Breast epithelium (tissue), 4 donors: ENCODE measurements at regions not wholly inside any gene's neighbourhood (a gene's known extent, or its start where the extent isn't known, plus 50 kb on each side); places are given as distances from the start of the nearest gene placed in this dataset.

Experiments
- DNase-seq, 2 donors: peaks; one replicate each; pipeline ENCODE4 v3.0.0-alpha.2; 2019; ENCODE audit warnings: low spot score in 2 of 2
- H3K27ac ChIP-seq, 2 donors: fragments of 200-600 bp; sonication (generic) in 1 of 2; one replicate each; pipeline ENCODE4 v1.5.1; 2016 to 2019; ENCODE audit warnings: mild to moderate bottlenecking in 1 of 2
- H3K27me3 ChIP-seq, 2 donors: fragments of 200-600 bp; sonication (generic) in 1 of 2; one replicate each; pipeline versions ENCODE4 v1.5.1 to v1.6.0; 2017 to 2019; ENCODE audit warnings: control low read depth in 1 of 2, mild to moderate bottlenecking in 1 of 2
- H3K36me3 ChIP-seq: fragments of 200-600 bp; one replicate; pipeline ENCODE4 v1.5.1; 2019
- H3K4me1 ChIP-seq, 2 donors: fragments of 200-600 bp; sonication (generic); one replicate each; pipeline ENCODE4 v1.5.1; 2016 to 2019; ENCODE audit warnings: control low read depth in 1 of 2
- H3K4me3 ChIP-seq, 3 donors: fragments of 200-600 bp; sonication (generic); 1 replicate in 2 of 3; 2 replicates in 1 of 3; pipeline ENCODE4 v1.5.1; 2016 to 2019; ENCODE audit warnings: mild to moderate bottlenecking in 3 of 3, moderate library complexity in 2 of 3
- H3K9me3 ChIP-seq, 2 donors: fragments of 200-600 bp; sonication (generic) in 1 of 2; one replicate each; pipeline ENCODE4 v1.5.1; 2016 to 2019; ENCODE audit warnings: control low read depth in 1 of 2
- POLR2A ChIP-seq: fragments of 450-650 bp; IDR thresholded peaks from one replicate; pipeline ENCODE4 v1.6.1; 2016; ENCODE audit warnings: antibody characterized with exemption, mild to moderate bottlenecking, moderate library complexity
- POLR2AphosphoS5 ChIP-seq, 3 donors: sonication (generic); formaldehyde crosslinking; IDR thresholded peaks; one replicate each; pipeline ENCODE4 v1.6.1; 2017; ENCODE audit warnings: antibody characterized with exemption in 3 of 3
- intact Hi-C: fragments of 100-400 bp; cut with DNase I; formaldehyde crosslinking; loops from one replicate; pipeline ENCODE4 v1.15.1; 2023; ENCODE audit warnings: low total_unique reads
- TF ChIP-seq, protein P1 (sequence below), 3 donors: fragments of 450-650 bp; IDR thresholded peaks; one replicate each; pipeline ENCODE4 v1.5.1; 2016 to 2017; ENCODE audit warnings: antibody characterized with exemption in 3 of 3, mild to moderate bottlenecking in 3 of 3, moderate library complexity in 3 of 3

DNA sequence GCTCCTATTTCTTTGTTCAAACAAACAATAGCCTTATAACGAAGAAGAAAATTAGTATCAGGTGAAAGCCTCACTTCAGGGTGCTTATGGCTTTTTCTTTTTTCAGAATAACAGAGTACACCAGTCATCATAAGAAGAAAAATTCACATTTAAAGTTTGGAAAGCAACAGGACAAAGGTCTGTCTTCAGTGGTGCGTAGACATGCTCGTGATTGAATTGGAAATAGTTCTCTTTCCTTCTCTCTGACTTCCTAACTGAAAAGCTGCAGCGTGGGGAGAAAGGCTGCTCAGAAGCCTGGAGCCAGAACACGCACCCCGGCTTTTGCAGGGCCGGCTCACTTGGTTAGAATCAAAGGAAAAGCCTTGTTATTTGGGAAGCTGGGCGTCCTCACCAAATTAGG lies 127.6 kb upstream of the ZNF516 start:
- Histone ChIP-seq H3K27ac (no peak overlapping the region), H3K4me3 (no peak overlapping the region), H3K4me1 (no peaks in the 10 kb centered on the region), H3K36me3 (no peaks in the 10 kb centered on the region), H3K27me3 (no peaks in the 10 kb centered on the region), H3K9me3 (peaks cover 0 to 3% of the 10 kb centered on the region in 2 donors)
- intact Hi-C loops: no loop called here
- DNase-seq: no peak
- TF ChIP-seq POLR2AphosphoS5 (IDR thresholded peaks at IDR 0.05) (no peak), POLR2A (no peak)
- TF ChIP-seq, protein P1, sequence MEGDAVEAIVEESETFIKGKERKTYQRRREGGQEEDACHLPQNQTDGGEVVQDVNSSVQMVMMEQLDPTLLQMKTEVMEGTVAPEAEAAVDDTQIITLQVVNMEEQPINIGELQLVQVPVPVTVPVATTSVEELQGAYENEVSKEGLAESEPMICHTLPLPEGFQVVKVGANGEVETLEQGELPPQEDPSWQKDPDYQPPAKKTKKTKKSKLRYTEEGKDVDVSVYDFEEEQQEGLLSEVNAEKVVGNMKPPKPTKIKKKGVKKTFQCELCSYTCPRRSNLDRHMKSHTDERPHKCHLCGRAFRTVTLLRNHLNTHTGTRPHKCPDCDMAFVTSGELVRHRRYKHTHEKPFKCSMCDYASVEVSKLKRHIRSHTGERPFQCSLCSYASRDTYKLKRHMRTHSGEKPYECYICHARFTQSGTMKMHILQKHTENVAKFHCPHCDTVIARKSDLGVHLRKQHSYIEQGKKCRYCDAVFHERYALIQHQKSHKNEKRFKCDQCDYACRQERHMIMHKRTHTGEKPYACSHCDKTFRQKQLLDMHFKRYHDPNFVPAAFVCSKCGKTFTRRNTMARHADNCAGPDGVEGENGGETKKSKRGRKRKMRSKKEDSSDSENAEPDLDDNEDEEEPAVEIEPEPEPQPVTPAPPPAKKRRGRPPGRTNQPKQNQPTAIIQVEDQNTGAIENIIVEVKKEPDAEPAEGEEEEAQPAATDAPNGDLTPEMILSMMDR (IDR thresholded peaks at IDR 0.05): no peak

DNA sequence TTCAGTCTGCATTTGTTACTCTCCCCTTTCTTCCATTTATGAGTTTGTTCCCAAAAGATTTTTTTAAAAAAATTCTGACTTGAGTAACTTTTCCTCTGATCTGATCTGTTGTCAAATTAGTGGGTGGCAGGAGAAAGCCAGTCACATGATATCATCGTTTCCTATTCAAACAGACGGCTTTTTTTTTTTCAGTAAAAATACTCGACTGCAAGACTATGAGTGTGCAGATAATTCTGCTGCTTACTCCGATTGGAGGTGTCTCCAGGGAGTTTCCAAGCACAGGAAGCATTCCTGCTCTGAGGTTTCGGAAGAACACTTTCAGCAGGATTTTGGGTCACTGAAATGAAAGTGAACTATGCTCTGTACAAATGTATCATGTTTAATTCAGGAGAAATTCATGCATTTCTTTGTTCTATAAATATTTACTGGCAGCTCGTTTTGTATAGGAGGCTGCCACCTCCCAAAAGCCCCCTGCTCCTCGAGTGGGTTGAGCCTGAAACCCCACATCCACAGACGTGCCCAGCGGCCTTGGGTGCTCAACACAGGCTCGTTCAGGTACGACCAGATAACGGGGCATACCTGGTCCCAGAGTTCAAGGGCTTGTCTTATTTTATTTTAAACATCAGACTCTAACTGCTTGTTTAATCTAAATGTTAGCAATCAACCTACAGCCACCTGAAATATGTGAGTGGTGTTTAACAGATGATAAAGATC lies 126.9 kb upstream of the ZNF516 start:
- TF ChIP-seq POLR2A (no peak), POLR2AphosphoS5 (IDR thresholded peaks at IDR 0.05) (no peak)
- TF ChIP-seq, protein P1 (IDR thresholded peaks at IDR 0.05): no peak
- peak overlapping the region in 2 of 3 donors; percentile 49 to 66 for H3K4me3 ChIP-seq
- H3K9me3 ChIP-seq: no peaks in the 10 kb centered on the region
- no peaks in the 10 kb centered on the region for H3K27me3 ChIP-seq
- intact Hi-C loops: no loop called here
- H3K4me1 ChIP-seq: no peaks in the 10 kb centered on the region
- H3K36me3 ChIP-seq: no peaks in the 10 kb centered on the region
- no peak for DNase-seq
- H3K27ac ChIP-seq: peak overlapping the region; percentile 92 to 99

DNA sequence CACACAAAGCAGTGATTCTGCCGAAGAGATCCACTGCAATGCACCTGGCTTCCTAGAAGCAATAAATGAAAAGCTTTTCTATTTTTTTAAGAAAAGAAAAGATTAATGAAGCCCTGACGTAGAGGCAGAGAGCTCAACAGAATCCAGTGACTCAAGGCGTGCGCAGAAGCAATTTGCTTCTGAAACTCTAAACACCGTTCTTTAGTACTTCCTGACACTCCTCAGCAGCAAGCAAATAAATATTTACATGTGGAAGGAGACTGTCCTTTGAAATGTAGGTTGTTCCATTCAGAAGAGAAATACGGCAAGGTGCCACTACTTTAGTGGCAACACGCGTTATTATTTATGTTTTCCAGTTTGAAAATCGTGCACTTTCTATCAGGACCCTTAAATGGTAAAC lies 126.2 kb upstream of the ZNF516 start:
- Histone ChIP-seq H3K9me3 (no peaks in the 10 kb centered on the region), H3K4me3 (peak overlapping the region in 2 of 3 donors; percentile 49 to 66), H3K36me3 (no peaks in the 10 kb centered on the region), H3K4me1 (no peaks in the 10 kb centered on the region), H3K27ac (peak overlapping the region; percentile 92 to 99), H3K27me3 (no peaks in the 10 kb centered on the region)
- DNase-seq: no peak
- intact Hi-C loops: no loop called here
- TF ChIP-seq POLR2AphosphoS5 (IDR thresholded peaks at IDR 0.05) (no peak), POLR2A (no peak)
- TF ChIP-seq, protein P1 (IDR thresholded peaks at IDR 0.05): no peak

DNA sequence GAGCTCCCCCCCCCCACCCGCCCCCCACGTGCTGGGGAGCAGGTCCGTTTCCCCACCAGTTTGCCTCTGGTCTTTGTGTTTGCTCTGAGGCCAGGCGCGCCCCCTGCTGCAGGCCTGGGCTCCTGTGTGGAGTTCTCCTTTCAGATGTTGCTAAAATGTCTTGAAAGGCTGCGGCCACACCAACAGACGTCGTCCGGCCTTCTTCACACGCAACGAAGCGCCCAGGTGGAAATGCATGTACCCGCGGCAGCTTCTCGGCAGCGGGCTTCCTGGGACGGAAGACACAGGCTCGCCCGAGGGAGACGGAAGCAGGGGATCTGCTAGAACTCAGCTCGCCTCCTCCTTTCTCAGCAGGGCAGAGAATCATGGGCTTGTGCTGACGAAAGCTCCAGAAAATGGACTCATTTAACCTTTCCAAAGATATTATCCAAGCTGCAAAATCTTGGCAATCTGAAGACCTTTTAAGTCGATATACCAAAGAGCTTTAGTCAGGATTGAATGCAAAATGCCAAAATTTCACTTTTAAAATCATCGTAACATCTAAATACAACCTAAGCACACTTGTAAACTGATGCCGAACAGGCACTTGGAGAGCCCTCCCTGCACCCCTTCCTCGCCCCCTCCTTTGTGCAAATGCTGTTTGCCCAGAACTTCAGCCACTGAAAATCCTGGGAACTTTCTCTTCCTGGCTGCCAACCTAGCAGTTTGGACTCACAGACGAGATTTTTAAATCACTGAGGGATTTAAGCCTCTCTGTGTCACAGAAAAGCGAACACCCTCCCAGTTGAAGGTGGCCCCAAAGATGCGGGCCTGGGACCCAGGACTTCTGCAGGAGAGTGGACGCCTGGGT lies 125.5 kb upstream of the ZNF516 start:
- Histone ChIP-seq H3K27ac (peak overlapping the region; percentile 92 to 99), H3K4me3 (peak overlapping the region; percentile 34 to 66 (median 49)), H3K36me3 (no peaks in the 10 kb centered on the region), H3K27me3 (no peaks in the 10 kb centered on the region), H3K4me1 (no peaks in the 10 kb centered on the region), H3K9me3 (no peaks in the 10 kb centered on the region)
- peak in 1 of 2 donors; percentile 64 for DNase-seq
- TF ChIP-seq POLR2A: no peak
- TF ChIP-seq, protein P1 (IDR thresholded peaks at IDR 0.05): peak in 2 of 3 donors; percentile 28 to 38
- TF ChIP-seq POLR2AphosphoS5 (IDR thresholded peaks at IDR 0.05): peak in 1 of 3 donors; percentile 21
- intact Hi-C loops: no loop called here
